ENCODE measurements at regions not wholly inside any gene's neighbourhood (a gene's known extent, or its start where the extent isn't known, plus 50 kb on each side); places are given as distances from the start of the nearest gene placed in this dataset.
A peak's percentile ranks its signal among the peaks of the same experiment; 100 is the strongest.

DNA sequence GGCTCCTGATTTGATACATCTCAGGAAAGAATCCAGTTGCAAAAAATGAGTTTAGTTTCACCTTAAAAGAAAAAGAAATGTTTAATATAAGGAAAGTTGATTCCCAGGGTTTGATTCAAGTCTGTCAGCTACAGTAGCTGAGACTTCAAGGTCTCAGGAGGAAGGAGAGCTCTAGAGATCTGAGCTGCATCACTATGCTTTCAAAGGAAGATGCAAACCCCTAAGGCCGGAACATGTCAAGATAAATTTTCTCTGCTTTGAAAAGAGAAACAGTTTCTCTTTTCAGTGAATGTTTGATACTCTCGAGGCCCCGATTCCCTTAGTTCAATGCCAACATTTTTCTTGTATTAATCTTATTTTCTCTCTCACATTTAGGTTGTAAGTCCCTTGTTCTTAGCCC, 128.6 kb downstream of the RGPD3 start:
- Histone ChIP-seq H3K9me2 (no peaks in the 10 kb centered on the region), H3K27ac (ENCODE audit: low read depth in 2 of 2, low read length in 1 of 2) (peak overlapping the region in 1 of 2 experiments; percentile 56; a peak in 2 of 4 replicates), H2AFZ (ENCODE audit: low read depth) (no peak overlapping the region), H3F3A (replicated peaks; ENCODE audit: insufficient read depth) (no peaks in the 10 kb centered on the region), H3K36me3 (replicated peaks in 1 of 2; ENCODE audit: control insufficient read depth in 1 of 2, insufficient read depth in 2 of 2, low read length in 1 of 2) (no peaks in the 10 kb centered on the region), H3K79me2 (ENCODE audit: insufficient read depth) (no peaks in the 10 kb centered on the region), H3K4me2 (no peak overlapping the region), H3K9me3 (no peaks in the 10 kb centered on the region), H3K4me3 (ENCODE audit: low read depth in 2 of 2, low read length in 1 of 2) (no peak overlapping the region), H4K20me1 (ENCODE audit: insufficient read depth) (no peaks in the 10 kb centered on the region), H3K9ac (no peak overlapping the region), H3K4me1 (ENCODE audit: control insufficient read depth in 1 of 2, insufficient read depth in 2 of 2, low read depth in 1 of 2, low read length in 1 of 2) (peaks cover 0 to 12% of the 10 kb centered on the region in 2 experiments; a peak in 2 of 4 replicates), H3K27me3 (ENCODE audit: insufficient read depth) (no peaks in the 10 kb centered on the region)
- no peak for DNase-seq
- TF ChIP-seq RAD21 (IDR thresholded peaks at IDR 0.05; ENCODE audit: low read length), result no peak
- TF ChIP-seq, protein P1, sequence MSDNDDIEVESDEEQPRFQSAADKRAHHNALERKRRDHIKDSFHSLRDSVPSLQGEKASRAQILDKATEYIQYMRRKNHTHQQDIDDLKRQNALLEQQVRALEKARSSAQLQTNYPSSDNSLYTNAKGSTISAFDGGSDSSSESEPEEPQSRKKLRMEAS (IDR thresholded peaks at IDR 0.05; ENCODE audit: low read depth), result no peak
- TF ChIP-seq MXI1 (IDR thresholded peaks at IDR 0.05; ENCODE audit: low read depth, low read length), result no peak
- no peak for TF ChIP-seq EZH2phosphoT487 (IDR thresholded peaks at IDR 0.05; ENCODE audit: borderline replicate concordance, low read depth)
- TF ChIP-seq GATA2 (CRISPR knock-in tag; IDR thresholded peaks at IDR 0.05), result no peak
- TF ChIP-seq ELF1 (IDR thresholded peaks at IDR 0.05), result no peak
- no peak for TF ChIP-seq NFIC (IDR thresholded peaks at IDR 0.05; ENCODE audit: borderline replicate concordance)
- ChIA-PET POLR2A (no interaction called here), CTCF (no interaction called here)
- 28% methylated on average over 3 of the region's 3 CpGs for WGBS (ENCODE audit: low lambda C conversion rate)

DNA sequence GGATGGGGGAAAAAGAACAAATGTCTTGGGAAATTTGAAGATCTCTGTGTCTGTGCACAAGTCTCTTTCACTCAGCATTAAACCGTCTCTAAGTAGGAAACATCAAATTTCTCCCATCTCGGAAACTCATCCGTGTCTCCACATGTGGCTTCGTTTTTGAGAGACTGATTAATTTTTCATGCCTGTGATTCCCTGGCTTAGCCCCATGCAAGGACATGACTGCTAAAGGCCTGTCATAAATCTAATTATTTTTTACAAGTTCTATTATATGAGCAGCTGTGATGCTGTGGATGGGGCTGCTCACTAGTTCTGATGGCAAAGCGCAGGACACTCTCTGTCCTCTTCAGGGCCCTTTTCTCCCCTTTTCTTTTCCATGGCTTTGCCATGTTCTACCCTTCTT, 129.1 kb downstream of the RGPD3 start:
- no peaks in the 10 kb centered on the region for H3F3A ChIP-seq (replicated peaks; ENCODE audit: insufficient read depth)

DNA sequence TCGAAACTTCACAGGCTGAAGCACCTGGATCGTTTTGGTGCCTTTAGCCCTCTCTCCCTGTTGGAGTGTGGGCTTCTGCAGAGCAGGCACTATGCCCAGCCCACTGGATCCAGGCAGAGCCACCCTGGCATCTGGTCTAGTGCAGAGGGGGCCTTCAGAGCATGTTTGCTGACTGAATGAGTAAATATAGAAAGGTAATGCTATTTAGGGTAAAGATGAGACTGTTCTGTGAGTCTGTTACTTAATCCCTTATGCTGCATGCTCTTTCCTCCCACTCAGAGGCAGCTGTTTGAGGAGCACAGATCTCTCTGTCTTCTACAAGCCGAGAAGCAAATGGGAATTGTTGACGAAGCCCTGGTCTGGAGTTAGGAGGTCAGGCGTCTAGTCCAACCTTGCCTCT, 130.2 kb downstream of the RGPD3 start:
- Histone ChIP-seq H3K4me3 (ENCODE audit: low read depth in 2 of 2, low read length in 1 of 2) (no peak overlapping the region), H2AFZ (ENCODE audit: low read depth) (no peak overlapping the region), H3K9me2 (no peaks in the 10 kb centered on the region), H3K36me3 (replicated peaks in 1 of 2; ENCODE audit: control insufficient read depth in 1 of 2, insufficient read depth in 2 of 2, low read length in 1 of 2) (no peaks in the 10 kb centered on the region), H3K9me3 (no peaks in the 10 kb centered on the region), H3K9ac (no peak overlapping the region), H3K79me2 (ENCODE audit: insufficient read depth) (no peaks in the 10 kb centered on the region), H3K4me1 (ENCODE audit: control insufficient read depth in 1 of 2, insufficient read depth in 2 of 2, low read depth in 1 of 2, low read length in 1 of 2) (peaks cover 0 to 12% of the 10 kb centered on the region in 2 experiments; a peak in 2 of 4 replicates), H3F3A (replicated peaks; ENCODE audit: insufficient read depth) (no peaks in the 10 kb centered on the region), H3K27ac (ENCODE audit: low read depth in 2 of 2, low read length in 1 of 2) (no peak overlapping the region), H4K20me1 (ENCODE audit: insufficient read depth) (no peaks in the 10 kb centered on the region), H3K4me2 (no peak overlapping the region), H3K27me3 (ENCODE audit: insufficient read depth) (no peaks in the 10 kb centered on the region)
- 31% methylated on average over 5 of the region's 5 CpGs for WGBS (ENCODE audit: low lambda C conversion rate)
- POLR2A ChIA-PET, result no interaction called here
- CTCF ChIA-PET, result no interaction called here
- no peak for DNase-seq
- TF ChIP-seq EP300 (IDR thresholded peaks at IDR 0.05; ENCODE audit: borderline replicate concordance in 1 of 2, low read depth in 1 of 2, low read length in 1 of 2) (no peak), NFIC (IDR thresholded peaks at IDR 0.05; ENCODE audit: borderline replicate concordance) (no peak), SMC3 (IDR thresholded peaks at IDR 0.05; ENCODE audit: low read depth, low read length) (no peak), FOXJ3 (CRISPR knock-in tag; IDR thresholded peaks at IDR 0.05) (no peak), MEF2A (IDR thresholded peaks at IDR 0.05; ENCODE audit: borderline replicate concordance, low read depth) (no peak), RCOR1 (IDR thresholded peaks at IDR 0.05; ENCODE audit: low read length) (no peak), ELF1 (IDR thresholded peaks at IDR 0.05) (no peak), RXRA (IDR thresholded peaks at IDR 0.05; ENCODE audit: borderline replicate concordance, low read depth) (no peak), FOXM1 (IDR thresholded peaks at IDR 0.05; ENCODE audit: low read depth) (no peak)
- TF ChIP-seq, protein P2, sequence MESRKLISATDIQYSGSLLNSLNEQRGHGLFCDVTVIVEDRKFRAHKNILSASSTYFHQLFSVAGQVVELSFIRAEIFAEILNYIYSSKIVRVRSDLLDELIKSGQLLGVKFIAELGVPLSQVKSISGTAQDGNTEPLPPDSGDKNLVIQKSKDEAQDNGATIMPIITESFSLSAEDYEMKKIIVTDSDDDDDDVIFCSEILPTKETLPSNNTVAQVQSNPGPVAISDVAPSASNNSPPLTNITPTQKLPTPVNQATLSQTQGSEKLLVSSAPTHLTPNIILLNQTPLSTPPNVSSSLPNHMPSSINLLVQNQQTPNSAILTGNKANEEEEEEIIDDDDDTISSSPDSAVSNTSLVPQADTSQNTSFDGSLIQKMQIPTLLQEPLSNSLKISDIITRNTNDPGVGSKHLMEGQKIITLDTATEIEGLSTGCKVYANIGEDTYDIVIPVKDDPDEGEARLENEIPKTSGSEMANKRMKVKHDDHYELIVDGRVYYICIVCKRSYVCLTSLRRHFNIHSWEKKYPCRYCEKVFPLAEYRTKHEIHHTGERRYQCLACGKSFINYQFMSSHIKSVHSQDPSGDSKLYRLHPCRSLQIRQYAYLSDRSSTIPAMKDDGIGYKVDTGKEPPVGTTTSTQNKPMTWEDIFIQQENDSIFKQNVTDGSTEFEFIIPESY (IDR thresholded peaks at IDR 0.05; ENCODE audit: borderline replicate concordance, low read depth), result no peak
- TF ChIP-seq, protein P3, sequence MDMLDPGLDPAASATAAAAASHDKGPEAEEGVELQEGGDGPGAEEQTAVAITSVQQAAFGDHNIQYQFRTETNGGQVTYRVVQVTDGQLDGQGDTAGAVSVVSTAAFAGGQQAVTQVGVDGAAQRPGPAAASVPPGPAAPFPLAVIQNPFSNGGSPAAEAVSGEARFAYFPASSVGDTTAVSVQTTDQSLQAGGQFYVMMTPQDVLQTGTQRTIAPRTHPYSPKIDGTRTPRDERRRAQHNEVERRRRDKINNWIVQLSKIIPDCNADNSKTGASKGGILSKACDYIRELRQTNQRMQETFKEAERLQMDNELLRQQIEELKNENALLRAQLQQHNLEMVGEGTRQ (IDR thresholded peaks at IDR 0.05; ENCODE audit: borderline replicate concordance, low read depth, low read length), result no peak

More for the DNA sequence above, 129.1 kb downstream of the RGPD3 start:
- TF ChIP-seq RCOR1 (IDR thresholded peaks at IDR 0.05; ENCODE audit: low read length) (peak; percentile 40; the same call in 1 of the 2 replicates), MXI1 (IDR thresholded peaks at IDR 0.05; ENCODE audit: low read depth, low read length) (0 out of 2 replicates have a peak, but pooled peaks have one; percentile 31), CHD2 (IDR thresholded peaks at IDR 0.05; ENCODE audit: low read length, partially characterized antibody) (peak; percentile 43), EP300 (IDR thresholded peaks at IDR 0.05; ENCODE audit: borderline replicate concordance in 1 of 2, low read depth in 1 of 2, low read length in 1 of 2) (peak in 1 of 2 experiments; percentile 49; a peak in 1 of 4 replicates)
- TF ChIP-seq, protein P4, sequence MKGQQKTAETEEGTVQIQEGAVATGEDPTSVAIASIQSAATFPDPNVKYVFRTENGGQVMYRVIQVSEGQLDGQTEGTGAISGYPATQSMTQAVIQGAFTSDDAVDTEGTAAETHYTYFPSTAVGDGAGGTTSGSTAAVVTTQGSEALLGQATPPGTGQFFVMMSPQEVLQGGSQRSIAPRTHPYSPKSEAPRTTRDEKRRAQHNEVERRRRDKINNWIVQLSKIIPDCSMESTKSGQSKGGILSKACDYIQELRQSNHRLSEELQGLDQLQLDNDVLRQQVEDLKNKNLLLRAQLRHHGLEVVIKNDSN (IDR thresholded peaks at IDR 0.05; ENCODE audit: borderline replicate concordance, low read depth), result no peak
- H3K9me3 ChIP-seq, result no peaks in the 10 kb centered on the region
- ChIA-PET CTCF (no interaction called here), POLR2A (no interaction called here)
- H3K79me2 ChIP-seq (ENCODE audit: insufficient read depth), result no peaks in the 10 kb centered on the region
- WGBS (ENCODE audit: low lambda C conversion rate), result 39% methylated on average over 5 of the region's 5 CpGs
- no peaks in the 10 kb centered on the region for H3K36me3 ChIP-seq (replicated peaks in 1 of 2; ENCODE audit: control insufficient read depth in 1 of 2, insufficient read depth in 2 of 2, low read length in 1 of 2)
- H2AFZ ChIP-seq (ENCODE audit: low read depth), result no peak overlapping the region
- H3K27ac ChIP-seq (ENCODE audit: low read depth in 2 of 2, low read length in 1 of 2), result peak overlapping the region in 1 of 2 experiments; percentile 56; a peak in 1 of 4 replicates
- no peaks in the 10 kb centered on the region for H3K27me3 ChIP-seq (ENCODE audit: insufficient read depth)
- H3K4me1 ChIP-seq (ENCODE audit: control insufficient read depth in 1 of 2, insufficient read depth in 2 of 2, low read depth in 1 of 2, low read length in 1 of 2), result peaks cover 0 to 12% of the 10 kb centered on the region in 2 experiments; a peak in 2 of 4 replicates
- H3K9me2 ChIP-seq, result no peaks in the 10 kb centered on the region
- no peak overlapping the region for H3K9ac ChIP-seq
- no peak overlapping the region for H3K4me2 ChIP-seq
- DNase-seq, result peak; percentile 70
- no peak overlapping the region for H3K4me3 ChIP-seq (ENCODE audit: low read depth in 2 of 2, low read length in 1 of 2)
- no peaks in the 10 kb centered on the region for H4K20me1 ChIP-seq (ENCODE audit: insufficient read depth)

Data from SK-N-SH (cell line).